Limb (tissue), 2 donors: ENCODE measurements at regions not wholly inside any gene's neighbourhood (a gene's known extent, or its start where the extent isn't known, plus 50 kb on each side); places are given as distances from the start of the nearest gene placed in this dataset.

ENCODE experiments used
- DNase-seq, 2 donors: peaks; one replicate each; pipeline ENCODE4 v3.0.0-alpha.2; 2016; ENCODE audit errors: extremely low spot score in 2 of 2

- no peak for DNase-seq
These were observed 79.2 kb upstream of the UGT8 start for GRCh38 chr4:114519368-114519767.

GRCh38 chr4:114527170-114527569, 71.4 kb upstream of the UGT8 start:
- no peak for DNase-seq

- peak in 1 of 2 donors; percentile 8 for DNase-seq
These were observed 71.0 kb upstream of the UGT8 start for GRCh38 chr4:114527637-114528036.

- DNase-seq: no peak
These were observed 62.9 kb upstream of the UGT8 start for GRCh38 chr4:114535725-114536124.

GRCh38 chr4:114537352-114537751, 61.3 kb upstream of the UGT8 start:
- DNase-seq: no peak

GRCh38 chr4:114538012-114538617, 60.5 kb upstream of the UGT8 start:
- DNase-seq: no peak

GRCh38 chr4:114539985-114540384, 58.6 kb upstream of the UGT8 start:
- no peak for DNase-seq

GRCh38 chr4:114547340-114548134, 51.1 kb upstream of the UGT8 start:
- DNase-seq: no peak
